HG03280 (cell line): ENCODE measurements at regions not wholly inside any gene's neighbourhood (a gene's known extent, or its start where the extent isn't known, plus 50 kb on each side); places are given as distances from the start of the nearest gene placed in this dataset.
"Not testable (repeated sequence)": the region's sequence is repeated elsewhere in the genome, so short reads cannot be mapped to it uniquely, and the experiment has no call there.

ENCODE experiments used
- ATAC-seq: cut with Tn5 transposase; IDR thresholded peaks from one replicate; pipeline ENCODE4 v1.9.1; 2021; ENCODE audit warnings: mild to moderate bottlenecking, moderate library complexity; ENCODE audit not compliant: unreplicated experiment

DNA sequence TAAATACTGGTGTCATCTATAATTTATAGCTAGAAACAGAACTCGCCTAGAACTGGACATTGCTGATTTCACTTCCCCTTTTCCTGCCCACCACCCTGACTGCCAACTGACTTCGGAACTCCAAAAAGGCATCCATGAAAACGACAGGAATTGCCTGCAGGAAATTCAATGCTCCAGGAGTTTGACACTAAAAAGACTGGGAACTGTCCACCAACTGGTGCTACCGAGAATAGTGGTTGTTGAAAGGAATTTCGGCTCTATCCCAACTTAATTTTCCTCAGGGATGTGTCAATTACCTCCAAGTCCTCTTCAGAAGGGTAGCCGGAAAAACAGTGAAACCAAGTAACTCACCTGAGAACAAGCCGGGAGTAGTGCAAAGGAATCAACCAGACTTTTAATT, 440.0 kb downstream of the PRELID2 start:
- not testable (repeated sequence) for ATAC-seq

DNA sequence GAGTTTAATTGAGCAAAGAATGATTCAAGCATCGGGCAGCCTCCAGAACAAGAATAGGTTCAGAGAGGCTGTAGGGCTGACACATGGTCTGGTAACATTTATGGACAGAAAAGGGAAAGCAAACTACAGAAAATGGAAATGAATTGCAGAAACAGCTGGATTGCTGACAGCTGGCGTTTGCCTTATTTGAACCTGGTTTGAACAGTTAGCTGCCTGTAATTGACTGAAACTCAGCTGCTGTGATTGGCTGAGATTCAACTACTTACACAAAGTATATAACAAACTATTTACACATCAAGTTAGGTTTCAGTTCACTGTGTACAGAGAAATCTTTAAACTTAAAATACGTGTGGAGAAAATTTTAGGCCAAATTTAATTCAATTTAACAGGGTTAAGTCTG, 441.7 kb downstream of the PRELID2 start:
- no peak for ATAC-seq

DNA sequence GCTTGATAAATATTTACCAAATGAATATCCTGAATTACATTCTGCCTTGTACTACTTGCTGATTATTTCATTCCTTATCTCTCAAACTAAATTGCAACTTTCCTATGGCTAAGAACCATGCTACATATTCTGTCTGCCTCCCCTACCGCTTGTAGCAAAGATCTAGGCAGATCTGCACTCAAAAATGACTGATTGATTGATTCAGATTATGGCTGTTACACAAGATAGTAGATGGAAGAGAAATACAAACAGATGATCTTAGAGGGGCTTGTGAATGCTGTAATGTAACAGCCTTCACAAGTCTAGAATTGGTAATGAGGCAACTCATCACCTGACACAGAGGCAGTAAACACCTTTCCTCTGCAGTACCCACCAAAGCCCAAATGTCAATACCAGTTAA, 446.1 kb downstream of the PRELID2 start:
- ATAC-seq = no peak

DNA sequence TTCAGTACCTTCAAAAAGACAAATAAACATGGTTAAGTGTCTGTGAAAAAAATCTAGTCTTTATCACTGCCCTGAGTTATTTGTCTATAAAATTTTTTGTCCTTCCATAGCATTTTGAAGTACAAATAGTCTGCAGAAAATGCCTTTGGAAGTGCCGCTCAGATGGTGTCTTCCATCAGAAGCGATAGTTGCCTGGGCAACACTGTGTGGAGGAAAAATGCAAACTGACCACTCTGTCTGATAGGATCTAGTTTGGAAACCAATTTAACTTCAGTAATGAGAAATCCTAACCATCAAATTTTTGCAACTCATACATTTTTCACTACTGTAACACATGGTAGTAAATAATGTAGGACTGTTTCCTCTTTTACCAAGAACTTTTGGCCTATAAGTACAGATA, 449.9 kb downstream of the PRELID2 start:
- ATAC-seq = no peak

DNA sequence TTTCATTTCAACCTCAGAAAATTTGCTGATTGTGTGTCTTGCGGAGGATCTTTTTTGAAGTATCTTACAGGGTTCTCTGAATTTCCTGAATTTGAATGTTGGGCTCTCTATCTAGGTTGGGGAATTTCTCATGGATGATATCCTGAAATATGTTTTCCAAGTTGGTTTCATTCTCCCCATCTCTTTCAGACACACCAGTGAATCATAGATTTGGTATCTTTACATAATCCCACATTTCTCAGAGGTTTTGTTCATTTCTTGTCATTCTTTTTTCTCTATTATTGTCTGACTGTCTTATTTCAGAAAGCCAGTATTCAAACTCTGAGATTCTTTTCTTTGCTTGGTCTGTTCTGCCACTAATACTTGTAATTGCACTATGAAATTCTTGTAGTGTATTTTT, 456.9 kb downstream of the PRELID2 start:
- ATAC-seq = no peak

DNA sequence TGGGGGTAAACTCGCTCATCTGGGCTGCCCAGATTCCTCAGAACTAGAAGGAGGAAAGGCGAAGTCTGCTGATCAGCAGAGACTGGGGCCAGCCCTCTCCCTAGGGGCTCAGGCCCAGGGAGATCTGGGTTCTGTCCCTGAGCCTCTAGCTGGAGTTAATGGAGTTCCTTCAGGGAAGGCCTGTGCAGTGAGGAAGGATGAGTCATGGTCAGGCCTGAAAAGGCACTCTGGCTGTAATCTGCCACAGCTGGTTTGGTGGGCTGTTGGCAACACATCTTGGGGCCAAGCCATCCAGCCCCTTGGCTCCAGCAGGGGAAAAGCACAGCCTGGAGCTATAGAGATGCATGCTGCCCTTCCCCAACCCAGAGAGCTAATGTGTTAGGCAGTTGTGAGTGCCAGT, 459.6 kb downstream of the PRELID2 start:
- ATAC-seq = no peak

DNA sequence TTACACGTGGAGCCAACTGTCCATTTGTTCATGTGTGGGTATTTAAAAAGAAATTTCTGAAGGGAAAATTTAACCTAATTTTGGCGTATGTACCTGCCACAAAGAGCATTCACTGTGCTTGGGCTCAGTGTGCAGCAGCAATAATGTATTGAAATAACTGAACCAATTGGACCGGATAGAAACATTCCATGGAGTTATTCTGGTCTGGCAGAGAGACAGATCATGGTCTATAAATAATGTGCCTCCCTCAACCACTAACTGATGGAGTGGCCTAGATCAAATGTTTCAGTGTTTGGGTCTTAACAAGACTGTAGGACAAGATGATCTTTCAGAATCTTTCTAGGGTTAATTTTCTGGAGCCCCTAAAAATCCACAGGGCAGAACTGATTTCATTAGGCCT, 469.7 kb downstream of the PRELID2 start:
- ATAC-seq = no peak

DNA sequence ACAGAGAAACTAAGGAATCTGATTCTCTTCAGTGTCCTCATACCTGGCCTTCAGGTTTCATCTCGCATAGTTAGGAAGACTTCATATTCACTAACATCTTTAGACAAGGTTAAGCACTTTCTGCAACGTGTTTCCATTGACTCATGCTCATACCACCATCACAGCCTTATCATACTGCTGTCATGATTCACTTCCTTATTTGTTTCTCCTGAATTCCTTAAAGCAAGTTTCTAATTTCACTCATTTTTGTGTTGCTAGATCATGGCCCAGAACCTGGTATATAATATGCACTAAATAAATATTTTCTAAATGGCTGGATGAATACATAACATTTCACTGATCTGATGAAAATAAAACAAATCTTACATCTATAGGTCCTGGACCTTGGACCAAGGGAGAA, 472.9 kb downstream of the PRELID2 start:
- no peak for ATAC-seq

DNA sequence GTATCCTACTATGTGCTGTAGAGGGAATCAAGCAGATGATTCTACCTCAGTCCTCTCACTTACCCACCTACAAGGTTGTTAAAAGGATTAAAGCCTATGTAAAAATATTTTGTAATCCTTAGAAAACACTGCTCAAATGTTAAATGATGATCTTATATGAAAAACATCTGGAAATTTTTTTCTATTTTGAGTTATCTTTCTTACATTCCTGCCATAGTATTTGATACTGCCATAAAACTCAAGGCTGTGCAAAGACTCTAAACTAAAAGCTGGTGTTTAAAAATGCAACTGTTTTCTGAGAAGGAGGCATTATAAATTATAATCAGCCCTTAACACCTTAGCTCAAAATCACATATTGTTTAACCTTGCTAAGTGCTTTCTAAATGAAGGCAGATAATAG, 474.2 kb downstream of the PRELID2 start:
- ATAC-seq = no peak

DNA sequence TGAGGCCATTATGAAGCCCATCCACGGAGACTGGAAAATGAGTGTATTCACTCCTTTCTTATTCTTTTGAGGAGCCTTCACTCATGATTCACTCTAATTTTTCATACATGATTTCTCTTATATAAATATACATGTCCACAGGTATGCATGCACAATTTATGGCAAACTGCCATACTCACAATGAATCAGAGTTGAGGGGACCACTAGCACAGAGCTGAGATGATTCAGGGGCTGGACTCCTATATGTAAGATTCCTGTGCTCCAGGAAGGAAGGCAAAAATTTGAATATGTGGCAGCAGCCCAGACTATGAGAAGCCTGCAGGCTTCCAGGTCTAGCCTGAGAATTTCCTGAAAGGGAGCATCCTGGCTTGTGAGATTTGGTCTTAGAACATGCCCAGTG, 484.6 kb downstream of the PRELID2 start:
- no peak for ATAC-seq

DNA sequence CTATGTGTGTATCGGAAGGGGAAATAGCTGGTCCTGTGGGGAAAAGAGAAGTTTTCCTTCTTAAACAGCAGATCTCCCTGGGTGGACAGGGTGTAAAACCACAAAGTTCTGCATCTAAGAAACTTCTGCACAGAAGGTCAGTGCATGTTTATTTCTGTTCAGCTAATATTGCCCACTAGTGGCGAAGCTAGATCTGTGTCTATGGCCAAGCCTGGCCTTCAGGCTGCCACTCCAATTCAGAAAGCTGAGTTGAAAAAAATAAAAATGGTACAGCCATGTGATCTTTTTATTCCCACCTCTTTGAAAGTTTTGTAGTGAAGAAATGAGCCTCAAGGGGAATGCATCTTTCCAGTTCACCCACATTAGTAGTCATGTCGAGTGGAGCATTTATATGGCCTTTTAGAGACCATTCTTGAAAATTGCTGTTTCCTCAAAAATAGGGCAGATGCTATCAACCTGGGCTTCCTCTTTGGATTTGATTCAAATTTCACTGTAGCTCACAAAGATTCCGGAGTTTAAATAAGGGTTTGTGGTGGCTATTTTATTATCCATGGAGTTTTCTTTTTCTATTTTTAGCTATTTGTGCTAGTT, 488.0 kb downstream of the PRELID2 start:
- no peak for ATAC-seq

DNA sequence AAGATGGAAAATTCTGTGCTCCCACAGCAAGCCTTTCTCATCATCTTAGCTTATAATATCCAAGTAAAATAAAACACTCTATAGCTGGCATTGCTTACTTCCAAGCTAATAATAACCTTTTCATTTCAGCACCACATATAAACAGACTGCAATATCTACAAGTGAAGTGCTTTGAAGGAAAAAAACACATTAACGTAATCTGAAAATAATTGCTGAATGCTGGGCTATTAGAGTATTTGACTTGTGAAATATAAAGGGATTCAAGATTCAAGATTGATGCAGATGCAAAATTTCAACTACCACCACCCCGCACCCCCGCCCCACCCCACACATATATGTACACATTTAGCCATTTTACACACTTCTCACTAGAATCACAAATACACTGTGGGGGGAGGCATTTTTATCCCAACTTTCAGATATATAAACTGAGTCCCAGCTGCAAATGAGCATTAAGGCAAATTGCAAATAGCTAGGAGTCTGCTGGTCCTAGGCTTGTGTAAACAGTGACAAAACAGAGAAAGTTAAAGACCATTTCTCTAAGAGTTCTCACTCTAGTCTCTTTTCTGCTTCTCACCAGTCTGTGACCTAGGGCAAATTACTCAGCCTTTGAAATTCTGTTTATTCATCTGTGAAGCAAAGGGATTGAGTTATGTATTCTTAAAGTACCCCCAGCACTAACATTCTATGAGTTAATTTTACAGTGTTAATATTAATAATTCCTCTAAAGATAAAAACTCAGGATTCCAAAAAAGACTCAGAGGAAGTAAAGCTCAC, 489.4 kb downstream of the PRELID2 start:
- no peak for ATAC-seq

DNA sequence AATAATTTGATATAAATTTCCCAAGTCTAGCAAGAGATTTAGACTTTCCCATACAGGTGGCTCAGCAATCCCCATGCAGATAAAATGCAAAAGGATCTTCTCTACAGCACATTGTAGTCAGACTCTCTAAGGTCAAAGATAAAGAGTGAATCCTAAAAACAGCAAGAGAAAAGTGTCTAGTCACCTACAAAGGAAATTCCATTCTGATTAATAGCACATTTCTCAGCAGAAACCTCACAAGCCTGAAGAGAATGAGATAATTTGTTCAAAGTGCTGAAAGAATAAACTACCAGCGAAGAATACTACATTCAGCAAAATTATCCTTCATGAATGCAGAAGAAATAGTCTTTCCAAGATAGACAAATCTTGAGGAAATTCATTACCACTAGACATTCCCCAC, 493.3 kb downstream of the PRELID2 start:
- ATAC-seq = no peak

DNA sequence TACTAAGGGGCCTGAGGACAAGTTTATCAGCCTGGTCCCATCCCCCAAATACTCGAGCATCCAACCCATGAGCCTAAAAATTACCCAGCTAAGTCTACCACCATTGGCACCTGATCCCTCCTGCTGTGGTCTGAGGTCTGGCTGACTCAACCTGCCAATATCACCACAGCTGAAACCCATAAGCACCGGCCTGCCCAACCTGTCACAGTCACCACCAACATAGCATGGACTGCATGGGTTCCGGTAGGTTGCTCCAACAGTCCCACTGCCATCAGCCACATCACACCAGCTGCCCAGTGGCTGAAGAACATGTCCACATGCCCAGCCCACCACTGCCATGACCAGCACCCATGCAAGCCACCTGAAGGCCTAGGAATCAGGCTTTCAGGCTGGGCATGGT, 495.0 kb downstream of the PRELID2 start:
- no peak for ATAC-seq

DNA sequence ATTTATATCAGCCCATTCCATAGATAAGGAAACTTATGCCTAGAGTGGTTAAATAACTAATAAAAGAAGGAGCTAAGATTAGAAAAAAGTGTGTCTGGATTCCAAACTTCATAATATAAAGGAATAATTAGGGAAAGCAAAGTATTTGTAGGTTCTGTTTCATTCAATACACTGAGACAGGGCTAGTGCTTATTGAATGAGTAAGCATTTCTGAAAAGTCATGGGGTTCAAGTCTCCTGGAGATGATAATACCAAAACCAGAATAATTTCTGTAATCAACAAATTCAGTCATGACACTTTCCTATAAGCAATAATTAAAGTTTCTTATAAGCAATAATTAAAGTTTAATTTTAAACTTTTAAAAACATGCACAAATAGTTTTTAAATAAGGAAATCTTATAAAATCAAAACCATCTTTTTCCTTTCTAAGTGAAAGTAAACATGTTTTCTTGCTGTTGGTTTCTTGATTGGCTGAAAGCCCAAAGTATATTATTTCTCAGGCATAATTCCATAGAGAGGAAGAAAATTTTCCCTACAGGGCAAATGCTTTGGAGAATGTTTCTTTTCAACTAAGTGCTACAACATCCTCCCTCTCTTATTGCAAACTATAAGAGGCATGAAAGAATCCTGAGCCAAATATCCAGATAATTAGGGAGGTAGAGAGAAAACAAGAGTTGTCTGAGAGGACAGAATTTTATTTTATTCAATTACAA, 510.2 kb downstream of the PRELID2 start:
- no peak for ATAC-seq

DNA sequence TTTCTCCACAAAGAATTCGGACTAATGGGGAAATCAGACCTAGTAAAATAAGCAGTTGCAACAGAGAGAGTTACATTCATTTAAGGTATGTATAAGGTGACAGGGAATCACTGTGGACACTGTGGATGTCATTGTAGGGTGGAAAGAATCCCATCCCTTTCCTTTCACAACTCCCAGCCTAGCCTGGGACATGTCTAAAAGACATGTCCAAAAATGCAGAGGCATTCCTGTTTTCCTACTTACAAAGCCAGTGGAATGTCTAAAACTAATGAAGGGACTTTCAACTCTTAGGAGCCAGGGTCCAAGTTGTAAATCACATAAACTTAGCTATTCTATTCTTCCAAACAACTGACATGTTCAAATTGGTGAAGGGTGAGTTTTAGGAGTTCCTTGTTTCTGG, 511.0 kb downstream of the PRELID2 start:
- ATAC-seq = no peak

DNA sequence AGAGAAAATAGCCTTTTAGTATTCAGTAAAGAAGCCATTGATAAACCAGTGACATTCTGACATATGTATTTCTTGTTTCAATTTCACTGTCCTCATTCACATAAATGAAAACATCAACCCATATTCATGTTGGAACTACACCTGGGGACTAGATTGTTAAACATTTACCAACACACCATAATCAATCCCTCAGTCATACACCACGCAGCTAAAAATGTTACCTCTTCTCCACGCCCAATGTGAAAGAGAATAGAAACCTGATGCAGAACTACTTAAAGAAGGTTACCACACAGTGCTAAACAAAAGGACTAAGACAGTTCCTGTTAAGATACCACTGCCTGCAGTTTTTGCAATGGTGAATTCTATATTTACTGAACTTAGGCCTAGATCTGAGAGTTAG, 518.9 kb downstream of the PRELID2 start:
- ATAC-seq = peak; percentile 74

DNA sequence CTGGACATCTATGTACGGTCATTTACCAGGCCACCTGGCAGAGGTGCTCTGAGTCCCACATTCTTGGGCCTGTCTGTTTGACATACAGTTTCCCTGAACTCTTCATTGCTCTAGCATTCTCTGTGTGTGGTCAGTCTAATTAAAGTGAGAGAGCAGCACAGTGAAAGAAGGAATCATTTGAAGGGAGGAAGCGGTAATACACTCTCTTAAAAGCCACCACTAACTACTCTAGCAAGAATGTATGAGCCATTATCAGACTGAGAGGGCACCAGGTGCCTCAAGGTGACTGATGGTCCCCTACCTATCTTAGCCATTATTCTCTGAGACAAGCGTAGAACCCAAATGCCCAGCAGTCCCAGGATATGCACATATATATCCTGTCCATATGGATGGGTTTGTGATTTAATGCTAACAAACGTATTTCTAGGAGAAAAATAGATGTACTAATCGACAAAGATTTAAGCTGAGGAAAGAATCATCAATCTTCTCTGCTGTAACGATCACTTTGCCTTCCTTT, 527.2 kb downstream of the PRELID2 start:
- ATAC-seq = no peak

DNA sequence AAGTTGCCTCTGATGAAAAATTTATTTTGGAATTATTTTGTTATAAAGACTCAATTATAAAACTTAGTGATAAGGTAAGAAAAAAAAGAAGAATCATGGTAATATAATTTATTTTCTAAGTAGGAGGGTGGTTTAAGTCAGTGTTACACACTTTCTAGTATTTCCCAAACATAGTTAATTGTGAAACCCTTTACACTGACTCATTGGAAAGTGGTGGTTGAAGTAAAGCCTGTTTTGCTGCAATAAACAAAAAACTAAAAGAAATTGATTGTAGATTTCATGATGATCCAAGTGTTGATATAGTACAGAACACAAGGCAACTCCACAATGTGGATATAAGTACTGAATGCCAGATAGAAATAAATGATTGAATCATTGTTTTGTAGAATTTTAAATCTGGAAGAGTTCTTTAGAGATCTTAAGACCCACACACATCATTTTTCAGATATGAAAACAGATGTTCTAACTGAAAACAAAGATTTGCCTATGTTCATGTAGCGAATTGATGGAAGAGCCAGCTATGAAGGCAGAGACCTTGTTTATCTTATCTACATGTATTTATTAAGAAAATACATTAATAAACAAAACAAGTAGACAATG, 539.8 kb downstream of the PRELID2 start:
- no peak for ATAC-seq

DNA sequence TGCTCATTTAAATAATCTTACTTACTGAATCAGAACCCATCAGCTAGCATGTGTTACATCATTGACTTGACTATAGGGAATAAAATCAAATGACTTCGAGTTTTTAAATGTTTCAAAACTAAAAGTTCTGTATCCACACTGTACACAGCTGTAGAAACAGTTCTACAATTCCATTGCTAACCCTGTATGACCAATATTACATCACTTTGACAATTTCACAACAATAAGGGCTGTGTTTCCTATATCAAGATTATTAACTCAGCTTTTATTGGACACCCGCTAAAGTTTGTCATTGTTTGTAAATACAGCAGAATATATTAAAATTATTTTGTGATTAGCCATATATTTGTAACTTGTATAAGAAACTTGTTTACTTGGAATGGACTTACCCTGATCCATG, 540.8 kb downstream of the PRELID2 start:
- no peak for ATAC-seq

DNA sequence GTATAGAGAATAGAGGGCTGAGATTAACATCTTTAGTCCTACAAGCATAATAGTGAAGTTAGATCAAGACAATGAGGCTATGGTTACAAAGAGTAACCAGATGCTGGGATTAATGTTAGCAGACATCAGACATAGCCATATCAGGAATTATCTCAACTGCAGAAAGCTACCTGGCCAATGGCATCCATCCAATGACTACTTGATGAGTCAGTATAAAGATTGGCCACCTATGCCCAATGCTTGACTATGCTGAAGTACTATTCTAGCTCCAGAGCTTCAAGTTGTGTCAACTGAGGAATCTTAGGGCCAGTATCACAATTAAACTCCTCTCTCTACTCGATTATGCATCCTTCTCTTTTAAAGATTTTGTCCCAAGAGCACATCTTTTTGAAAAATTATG, 541.4 kb downstream of the PRELID2 start:
- no peak for ATAC-seq

DNA sequence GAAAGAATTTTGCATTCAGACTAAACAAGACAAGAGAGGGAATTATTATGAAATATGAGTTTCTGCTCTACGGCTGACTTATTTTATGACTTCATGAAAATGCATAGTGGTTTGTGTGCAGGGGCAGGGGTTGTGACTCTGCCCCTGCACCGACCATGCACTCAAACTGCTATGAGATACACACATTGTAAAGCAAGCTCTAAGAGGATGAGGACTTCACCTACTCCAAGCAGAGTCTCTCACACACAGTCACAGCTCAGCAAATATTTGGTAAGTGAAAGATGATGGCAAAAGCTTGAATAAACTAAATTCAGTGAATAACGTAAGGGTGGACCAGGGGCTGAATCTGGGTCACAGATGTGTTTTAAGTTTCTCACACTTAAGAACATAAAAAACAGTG, 542.9 kb downstream of the PRELID2 start:
- no peak for ATAC-seq
